ENCODE measurements at regions not wholly inside any gene's neighbourhood (a gene's known extent, or its start where the extent isn't known, plus 50 kb on each side); places are given as distances from the start of the nearest gene placed in this dataset.

DNA sequence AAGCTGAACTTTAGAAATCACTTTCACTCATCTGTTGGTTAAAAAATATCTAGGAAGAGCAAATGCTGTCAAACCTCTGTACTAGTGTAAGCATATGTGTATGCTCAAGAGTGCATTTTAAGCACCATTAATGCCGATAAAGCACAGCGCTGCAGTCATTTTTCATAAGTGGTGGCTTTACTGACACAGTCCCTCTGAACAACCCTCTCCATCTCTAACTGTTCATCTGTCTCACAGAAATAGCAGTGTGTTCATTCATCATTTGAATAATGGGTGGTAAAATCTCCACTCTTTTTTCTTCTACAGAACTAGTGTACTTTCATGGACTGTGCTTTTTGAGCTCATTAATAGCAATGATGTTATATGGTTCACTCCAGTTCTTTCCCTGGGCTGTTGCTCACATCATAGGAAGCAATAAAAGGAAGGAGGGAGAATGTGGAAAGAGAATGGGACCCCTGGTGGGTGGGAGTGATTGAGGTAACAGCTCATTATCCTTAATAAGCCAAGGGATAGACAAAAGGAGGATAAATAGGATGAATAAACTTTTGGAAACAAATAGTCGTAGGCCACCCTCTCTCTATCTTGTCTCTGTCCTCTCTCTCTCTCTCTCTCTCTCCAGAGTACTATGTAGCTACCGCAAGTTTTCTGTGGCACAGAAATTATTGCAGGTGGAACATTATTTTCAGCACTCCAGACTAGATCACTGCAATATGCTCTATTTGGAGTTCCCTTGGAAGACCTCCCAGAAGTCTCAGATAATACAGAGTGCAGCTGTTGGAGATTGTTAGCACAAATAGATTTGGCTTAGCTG, 117.9 kb upstream of the PRDM9 start:
- intact Hi-C loops (cut with DNase I; ENCODE audit: low total_unique reads) = no loop called here
- no peak for DNase-seq (ENCODE audit: low spot score in 2 of 2)
- TF ChIP-seq, protein P1, sequence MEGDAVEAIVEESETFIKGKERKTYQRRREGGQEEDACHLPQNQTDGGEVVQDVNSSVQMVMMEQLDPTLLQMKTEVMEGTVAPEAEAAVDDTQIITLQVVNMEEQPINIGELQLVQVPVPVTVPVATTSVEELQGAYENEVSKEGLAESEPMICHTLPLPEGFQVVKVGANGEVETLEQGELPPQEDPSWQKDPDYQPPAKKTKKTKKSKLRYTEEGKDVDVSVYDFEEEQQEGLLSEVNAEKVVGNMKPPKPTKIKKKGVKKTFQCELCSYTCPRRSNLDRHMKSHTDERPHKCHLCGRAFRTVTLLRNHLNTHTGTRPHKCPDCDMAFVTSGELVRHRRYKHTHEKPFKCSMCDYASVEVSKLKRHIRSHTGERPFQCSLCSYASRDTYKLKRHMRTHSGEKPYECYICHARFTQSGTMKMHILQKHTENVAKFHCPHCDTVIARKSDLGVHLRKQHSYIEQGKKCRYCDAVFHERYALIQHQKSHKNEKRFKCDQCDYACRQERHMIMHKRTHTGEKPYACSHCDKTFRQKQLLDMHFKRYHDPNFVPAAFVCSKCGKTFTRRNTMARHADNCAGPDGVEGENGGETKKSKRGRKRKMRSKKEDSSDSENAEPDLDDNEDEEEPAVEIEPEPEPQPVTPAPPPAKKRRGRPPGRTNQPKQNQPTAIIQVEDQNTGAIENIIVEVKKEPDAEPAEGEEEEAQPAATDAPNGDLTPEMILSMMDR (IDR thresholded peaks at IDR 0.05) = no peak
- no peak for TF ChIP-seq POLR2A (IDR thresholded peaks at IDR 0.05)

DNA sequence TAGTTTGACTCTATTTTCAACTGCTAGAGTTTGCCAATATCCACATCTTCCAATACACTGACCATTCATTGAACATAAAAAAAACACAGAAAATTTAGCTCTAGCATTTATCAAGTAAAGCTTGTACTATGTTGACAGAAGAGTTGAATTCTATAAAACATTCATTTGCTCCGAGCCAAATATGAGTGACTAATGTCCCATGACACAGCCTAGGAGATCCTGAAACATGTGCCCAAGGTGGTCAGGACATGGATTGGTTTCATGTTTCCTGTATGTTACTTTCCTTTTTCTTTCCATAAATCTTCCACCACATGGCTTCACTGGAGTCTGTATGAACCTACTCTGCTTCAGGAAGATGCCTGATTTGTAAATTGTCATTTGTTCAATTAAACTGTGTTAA, 122.4 kb upstream of the PRDM9 start:
- TF ChIP-seq, protein P1 (IDR thresholded peaks at IDR 0.05) = no peak
- TF ChIP-seq POLR2A (IDR thresholded peaks at IDR 0.05) = no peak
- H3K4me3 ChIP-seq (ENCODE audit: low read depth, poor library complexity, severe bottlenecking) = no peak overlapping the region
- DNase-seq (ENCODE audit: low spot score in 2 of 2) = no peak
- intact Hi-C loops (cut with DNase I; ENCODE audit: low total_unique reads) = no loop called here
- 71 to 73% methylated on average over 1 of the region's 1 CpG for WGBS, 2 donors

More for the DNA sequence above, 117.9 kb upstream of the PRDM9 start:
- 74 to 81% methylated on average over 4 of the region's 4 CpGs for WGBS, 2 donors
- no peak overlapping the region for H3K4me3 ChIP-seq (ENCODE audit: low read depth, poor library complexity, severe bottlenecking)

DNA sequence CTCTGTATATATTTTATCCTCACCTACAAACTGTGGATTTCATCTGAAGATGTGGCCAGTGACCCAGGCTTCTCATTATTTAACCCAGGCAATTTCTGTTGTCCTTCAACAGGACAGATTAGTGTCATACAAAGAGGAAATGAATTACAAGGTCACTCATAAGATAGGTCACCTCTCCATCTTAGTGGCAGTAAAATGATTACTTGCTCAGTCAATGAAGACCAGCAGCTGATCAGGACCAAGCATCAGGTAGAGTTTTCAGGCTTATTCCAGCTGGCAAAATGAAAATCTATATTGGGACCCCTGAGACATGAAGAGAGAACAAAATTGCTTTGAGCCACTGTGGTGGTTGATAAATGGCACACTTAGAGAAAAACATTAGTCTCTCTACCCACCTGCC, 135.2 kb upstream of the PRDM9 start:
- TF ChIP-seq, protein P1 (IDR thresholded peaks at IDR 0.05) = no peak
- TF ChIP-seq POLR2A (IDR thresholded peaks at IDR 0.05) = no peak
- intact Hi-C loops (cut with DNase I; ENCODE audit: low total_unique reads) = no loop called here
- no peak overlapping the region for H3K4me3 ChIP-seq (ENCODE audit: low read depth, poor library complexity, severe bottlenecking)
- DNase-seq (ENCODE audit: low spot score in 2 of 2) = no peak

DNA sequence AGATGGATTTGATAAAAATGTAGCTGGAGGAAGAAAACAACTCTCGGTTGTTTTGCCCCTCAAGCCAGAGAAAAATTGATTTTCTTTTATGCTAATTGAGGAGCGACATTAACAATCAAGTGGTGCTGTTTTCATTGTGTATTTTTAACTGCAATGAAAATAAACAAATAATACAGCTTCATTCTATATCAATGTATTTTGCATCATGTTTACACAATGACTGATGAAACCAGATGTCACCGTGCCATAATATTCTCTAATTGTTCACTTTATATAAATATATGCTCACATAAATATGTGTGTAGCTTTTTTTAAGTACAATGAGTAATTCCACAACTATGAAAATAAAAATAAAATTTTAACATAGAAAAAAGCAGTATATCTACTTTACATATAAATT, 139.0 kb upstream of the PRDM9 start:
- H3K4me3 ChIP-seq (ENCODE audit: low read depth, poor library complexity, severe bottlenecking) = no peak overlapping the region
- no peak for DNase-seq (ENCODE audit: low spot score in 2 of 2)
- TF ChIP-seq, protein P1 (IDR thresholded peaks at IDR 0.05) = no peak
- TF ChIP-seq POLR2A (IDR thresholded peaks at IDR 0.05) = no peak
- WGBS, 2 donors = 19 to 49% methylated on average over 3 of the region's 3 CpGs
- intact Hi-C loops (cut with DNase I; ENCODE audit: low total_unique reads) = no loop called here

DNA sequence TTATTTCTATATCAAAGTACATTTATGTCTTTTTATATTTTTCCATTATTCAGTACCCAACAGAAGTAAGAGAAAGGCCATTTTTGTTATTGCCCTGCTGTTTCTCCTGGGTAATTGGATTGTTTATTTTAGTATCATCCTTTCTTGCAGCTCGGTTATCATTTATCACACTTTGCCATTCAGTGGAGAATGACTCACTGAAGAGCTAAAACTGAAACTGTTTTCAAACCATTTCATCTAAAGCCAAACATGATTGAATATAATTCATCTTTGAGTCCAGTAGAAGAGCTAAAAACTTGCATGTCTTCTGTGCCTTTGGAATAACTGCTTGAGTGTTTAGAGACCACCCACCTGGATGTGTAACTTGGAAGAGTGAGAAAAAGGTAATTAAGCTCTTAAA, 139.5 kb upstream of the PRDM9 start:
- intact Hi-C loops (cut with DNase I; ENCODE audit: low total_unique reads) = no loop called here
- no peak for TF ChIP-seq POLR2A (IDR thresholded peaks at IDR 0.05)
- TF ChIP-seq, protein P1 (IDR thresholded peaks at IDR 0.05) = no peak
- no peak overlapping the region for H3K4me3 ChIP-seq (ENCODE audit: low read depth, poor library complexity, severe bottlenecking)
- DNase-seq (ENCODE audit: low spot score in 2 of 2) = no peak
- 23 to 37% methylated on average over 1 of the region's 1 CpG for WGBS, 2 donors

DNA sequence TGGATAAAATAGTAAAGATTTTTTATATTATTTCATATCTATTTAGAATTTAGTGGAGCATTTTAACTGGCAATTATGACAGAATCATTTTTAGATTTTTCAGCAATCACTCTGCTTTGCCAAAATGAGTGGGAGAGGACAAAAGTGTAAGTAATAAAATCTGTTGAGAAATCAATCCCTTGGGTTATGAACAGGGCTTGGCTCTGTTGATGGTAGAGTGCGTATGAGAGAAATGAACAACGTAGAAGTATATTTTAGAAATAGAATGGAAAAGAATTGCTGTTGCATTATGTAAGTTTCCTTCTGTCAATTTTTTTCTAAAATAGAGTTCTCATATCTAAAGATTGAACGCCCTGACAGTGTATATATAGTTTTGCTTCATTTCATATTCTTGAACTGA, 154.1 kb upstream of the PRDM9 start:
- no peak for DNase-seq (ENCODE audit: low spot score in 2 of 2)
- 49 to 63% methylated on average over 3 of the region's 3 CpGs for WGBS, 2 donors
- no peak overlapping the region for H3K4me3 ChIP-seq (ENCODE audit: low read depth, poor library complexity, severe bottlenecking)
- intact Hi-C loops (cut with DNase I; ENCODE audit: low total_unique reads) = no loop called here
- no peak for TF ChIP-seq POLR2A (IDR thresholded peaks at IDR 0.05)
- TF ChIP-seq, protein P1 (IDR thresholded peaks at IDR 0.05) = no peak
